Putamen (tissue), 1 donor: ENCODE measurements at regions not wholly inside any gene's neighbourhood (a gene's known extent, or its start where the extent isn't known, plus 50 kb on each side); places are given as distances from the start of the nearest gene placed in this dataset.

ENCODE experiments used
- DNase-seq: peaks from one replicate; pipeline ENCODE4 v3.0.0-alpha.2; 2016; ENCODE audit warnings: low spot score

GRCh38 chr18:61948846-61949438, 56.1 kb upstream of the RNF152 start:
- no peak for DNase-seq

- DNase-seq = no peak
Observed at GRCh38 chr18:61948281-61948741, 55.5 kb upstream of the RNF152 start.

- no peak for DNase-seq
Observed at GRCh38 chr18:61946449-61946848, 53.6 kb upstream of the RNF152 start.

GRCh38 chr18:61943175-61943964, 50.6 kb upstream of the RNF152 start:
- DNase-seq = no peak
